Choroid plexus epithelial cell (primary cell): ENCODE measurements at regions not wholly inside any gene's neighbourhood (a gene's known extent, or its start where the extent isn't known, plus 50 kb on each side); places are given as distances from the start of the nearest gene placed in this dataset.

Experiments
- DNase-seq: peaks from one replicate; pipeline ENCODE4 v3.0.0-alpha.2; 2010; ENCODE audit warnings: low read depth
- H3K4me3 ChIP-seq: 2 replicates; pipeline ENCODE4 v1.5.1; 2011; ENCODE audit warnings: low read depth, mild to moderate bottlenecking, control low read depth, low read length, moderate library complexity
- TF ChIP-seq, protein P1 (sequence below): conservative IDR thresholded peaks from 2 replicates; pipeline ENCODE4 v1.5.1; 2011; ENCODE audit warnings: low read depth, mild to moderate bottlenecking, control low read depth, inconsistent platforms, low read length, moderate library complexity

DNA sequence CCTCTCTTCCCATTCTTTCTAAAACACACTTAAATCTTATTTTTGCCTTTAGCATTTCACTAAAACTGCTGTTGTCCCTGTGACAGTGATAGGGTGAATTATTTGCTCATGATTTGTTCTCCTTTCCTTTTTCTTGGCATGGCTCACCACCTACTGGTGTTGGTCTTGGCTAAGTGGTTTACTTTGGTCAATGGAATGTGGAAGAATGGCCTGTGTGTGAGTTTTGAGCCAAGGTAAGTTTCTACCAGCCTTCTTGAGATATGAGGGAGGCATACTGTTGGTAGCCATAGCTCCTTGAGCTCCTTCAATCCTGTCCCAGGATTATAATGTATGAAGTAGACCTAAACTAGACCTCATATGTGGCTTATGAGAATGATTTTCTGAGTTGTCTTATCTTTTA lies 506.3 kb upstream of the RAG2 start:
- TF ChIP-seq, protein P1, sequence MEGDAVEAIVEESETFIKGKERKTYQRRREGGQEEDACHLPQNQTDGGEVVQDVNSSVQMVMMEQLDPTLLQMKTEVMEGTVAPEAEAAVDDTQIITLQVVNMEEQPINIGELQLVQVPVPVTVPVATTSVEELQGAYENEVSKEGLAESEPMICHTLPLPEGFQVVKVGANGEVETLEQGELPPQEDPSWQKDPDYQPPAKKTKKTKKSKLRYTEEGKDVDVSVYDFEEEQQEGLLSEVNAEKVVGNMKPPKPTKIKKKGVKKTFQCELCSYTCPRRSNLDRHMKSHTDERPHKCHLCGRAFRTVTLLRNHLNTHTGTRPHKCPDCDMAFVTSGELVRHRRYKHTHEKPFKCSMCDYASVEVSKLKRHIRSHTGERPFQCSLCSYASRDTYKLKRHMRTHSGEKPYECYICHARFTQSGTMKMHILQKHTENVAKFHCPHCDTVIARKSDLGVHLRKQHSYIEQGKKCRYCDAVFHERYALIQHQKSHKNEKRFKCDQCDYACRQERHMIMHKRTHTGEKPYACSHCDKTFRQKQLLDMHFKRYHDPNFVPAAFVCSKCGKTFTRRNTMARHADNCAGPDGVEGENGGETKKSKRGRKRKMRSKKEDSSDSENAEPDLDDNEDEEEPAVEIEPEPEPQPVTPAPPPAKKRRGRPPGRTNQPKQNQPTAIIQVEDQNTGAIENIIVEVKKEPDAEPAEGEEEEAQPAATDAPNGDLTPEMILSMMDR: no peak
- H3K4me3 ChIP-seq: no peak overlapping the region
- DNase-seq: no peak

DNA sequence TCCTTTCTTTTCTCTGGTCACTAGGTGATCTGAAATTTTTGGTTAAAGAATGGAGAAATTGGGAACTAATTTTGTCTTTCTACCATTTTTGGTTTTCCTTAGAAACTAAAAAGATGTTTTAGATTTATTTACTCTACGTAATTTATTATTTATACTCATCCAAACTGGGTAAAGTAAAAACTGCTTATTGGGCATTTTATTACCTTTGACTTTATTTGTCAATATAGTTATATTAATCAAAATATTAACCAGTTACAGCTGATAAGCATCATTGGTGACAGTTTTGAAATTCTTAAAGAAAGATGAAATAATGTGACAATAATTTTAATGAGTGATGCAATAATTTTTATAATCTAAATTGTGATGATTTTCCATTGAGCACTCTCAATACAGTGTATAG lies 502.0 kb upstream of the RAG2 start:
- no peak overlapping the region for H3K4me3 ChIP-seq
- TF ChIP-seq, protein P1: no peak
- DNase-seq: no peak

DNA sequence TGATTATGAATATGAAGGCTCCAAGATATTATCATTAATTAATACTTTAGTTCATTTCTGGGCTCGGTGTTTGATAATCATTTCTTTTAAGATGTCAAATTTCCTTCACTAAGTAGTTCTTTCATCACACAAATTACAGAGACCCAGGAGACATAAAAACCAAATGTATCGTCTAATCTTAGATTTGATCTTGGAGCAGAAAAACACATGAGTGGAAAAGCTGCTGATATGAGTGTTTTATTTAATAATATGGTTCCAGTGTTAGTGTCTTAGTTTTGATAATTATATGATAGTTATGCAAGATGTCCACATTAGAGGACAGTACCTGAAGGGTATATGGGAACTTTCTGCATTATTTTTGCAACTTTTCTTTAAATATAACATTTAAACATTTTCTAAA lies 494.5 kb upstream of the RAG2 start:
- no peak for DNase-seq
- no peak overlapping the region for H3K4me3 ChIP-seq
- TF ChIP-seq, protein P1: no peak

DNA sequence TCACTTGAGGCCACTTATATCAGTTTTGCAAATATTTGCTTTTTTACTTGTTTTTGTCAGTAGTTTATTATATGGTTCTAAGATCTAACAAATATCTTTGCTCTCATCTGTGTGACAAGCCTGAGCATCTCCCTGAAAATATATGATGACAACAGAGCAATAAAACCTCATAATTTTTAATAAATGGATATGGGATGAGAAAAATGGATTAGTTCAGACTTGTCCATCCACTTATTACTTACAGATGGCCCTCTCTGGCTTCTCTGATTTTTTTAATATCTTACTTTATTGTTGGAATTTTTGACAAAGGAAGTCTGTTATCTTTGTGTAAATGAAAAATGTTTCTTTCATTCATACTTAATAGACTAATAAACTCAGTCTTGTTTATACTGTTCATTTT lies 491.4 kb upstream of the RAG2 start:
- DNase-seq: no peak
- no peak overlapping the region for H3K4me3 ChIP-seq
- TF ChIP-seq, protein P1: no peak

DNA sequence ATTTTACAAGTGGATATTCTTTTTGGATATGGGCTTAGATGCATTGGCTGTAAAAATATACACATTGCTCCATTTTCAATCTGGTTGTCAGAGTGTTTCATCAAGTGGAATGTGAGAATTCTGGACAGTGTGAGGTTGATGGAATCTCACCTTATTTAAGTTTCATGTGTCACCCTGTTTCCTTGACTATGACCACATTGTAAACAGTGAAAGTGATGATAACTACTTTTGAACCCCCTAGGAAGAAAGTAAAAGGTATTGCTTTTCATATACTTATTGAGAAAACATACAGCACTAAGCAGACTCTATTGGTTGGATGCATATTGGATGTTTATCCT lies 490.5 kb upstream of the RAG2 start:
- DNase-seq: no peak
- H3K4me3 ChIP-seq: no peak overlapping the region
- TF ChIP-seq, protein P1: no peak

DNA sequence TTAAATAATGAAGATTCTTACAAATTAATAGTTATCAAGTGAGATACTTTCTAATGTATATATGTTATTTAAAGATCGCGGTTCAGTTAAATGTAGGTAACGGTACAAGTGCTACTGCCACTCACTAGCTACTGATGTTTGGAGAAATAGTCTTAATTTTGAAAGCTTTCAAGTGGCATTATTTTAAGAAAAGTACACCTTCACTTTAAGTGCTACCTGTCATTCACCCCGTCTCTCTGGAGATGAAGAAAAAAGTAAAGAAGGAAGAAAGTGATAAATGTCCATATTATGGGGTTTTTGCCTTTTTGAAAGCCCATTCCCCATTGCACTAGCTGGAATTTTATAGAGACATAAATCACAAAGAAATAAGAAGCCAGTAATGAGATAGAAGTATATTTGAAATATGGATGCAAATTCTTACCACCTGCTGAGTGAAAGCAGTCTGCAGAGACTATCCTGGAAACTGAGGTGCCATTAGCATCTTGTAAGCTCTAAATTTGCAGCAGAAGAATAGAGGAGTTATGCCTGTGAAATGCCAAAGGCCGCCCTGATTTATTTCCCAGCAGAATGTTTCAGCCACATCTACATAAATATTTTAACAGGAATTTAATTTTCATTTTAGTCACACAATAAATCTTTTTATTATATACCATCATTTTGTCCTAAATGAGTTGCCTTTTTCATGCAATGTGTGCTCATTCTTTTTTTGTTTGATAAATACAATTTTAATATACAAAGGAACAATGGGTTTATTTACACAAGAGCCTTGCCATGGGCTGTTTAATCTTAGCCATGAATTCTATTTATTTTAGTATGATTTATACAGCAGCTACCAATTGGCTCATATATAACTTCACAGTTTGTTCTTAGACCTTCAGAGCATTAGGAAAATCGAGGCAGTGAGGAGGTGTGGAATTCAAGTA lies 489.9 kb upstream of the RAG2 start:
- H3K4me3 ChIP-seq: no peak overlapping the region
- TF ChIP-seq, protein P1: no peak
- no peak for DNase-seq

DNA sequence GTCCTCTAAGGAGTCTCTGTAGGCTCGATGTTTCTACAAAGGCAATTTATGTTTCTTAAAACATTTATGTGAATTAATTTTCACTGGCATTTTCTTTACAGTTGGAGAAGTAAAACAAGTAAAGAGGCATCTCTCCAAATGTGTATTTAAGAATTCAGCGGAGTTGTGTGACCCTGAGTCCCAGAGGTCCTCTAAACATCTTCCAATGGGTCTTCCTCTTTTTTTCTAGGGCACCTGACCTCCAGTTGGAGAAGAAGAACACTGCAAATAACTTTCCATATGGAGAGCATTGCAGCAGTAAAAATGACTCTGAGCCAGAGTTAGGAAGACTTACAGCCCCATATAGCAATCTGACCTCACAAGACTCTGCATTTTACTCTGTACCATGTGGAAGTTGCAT lies 480.5 kb upstream of the RAG2 start:
- no peak for DNase-seq
- TF ChIP-seq, protein P1: no peak

More for the DNA sequence above, 480.5 kb upstream of the RAG2 start:
- H3K4me3 ChIP-seq: no peak overlapping the region
